PC-3 (cell line): ENCODE measurements at regions not wholly inside any gene's neighbourhood (a gene's known extent, or its start where the extent isn't known, plus 50 kb on each side); places are given as distances from the start of the nearest gene placed in this dataset.

Experiments used
- CTCF ChIP-seq: fragments of 300-600 bp; sonication (generic); conservative IDR thresholded peaks from 2 replicates; pipeline ENCODE4 v1.5.1; 2017; ENCODE audit warnings: antibody characterized with exemption, low read depth, mild to moderate bottlenecking, low read length
- EZH2 ChIP-seq: fragments of 300-600 bp; sonication (generic); IDR thresholded peaks from one replicate; pipeline ENCODE4 v1.6.1; 2017; ENCODE audit warnings: antibody characterized with exemption, mild to moderate bottlenecking, low read length; ENCODE audit not compliant: unreplicated experiment

- TF ChIP-seq CTCF (no peak), EZH2 (no peak)
Observed at GRCh38 chr9:101912698-101913097, 174.3 kb upstream of the GRIN3A start.
